SK-MEL-5 (cell line): ENCODE measurements at regions not wholly inside any gene's neighbourhood (a gene's known extent, or its start where the extent isn't known, plus 50 kb on each side); places are given as distances from the start of the nearest gene placed in this dataset.

Experiments
- DNase-seq: peaks from one replicate; pipeline ENCODE4 v3.0.0-alpha.2; 2016; ENCODE audit warnings: low read depth, low spot score
- in situ Hi-C: cut with HindIII; loops from 2 replicates; pipeline ENCODE4 v1.10.0; 2016; ENCODE audit warnings: low sequenced_read_pairs, high pct_unique_total_duplicates, low pct_unique_long_range_greater_than_20kb

- DNase-seq = peak; percentile 81
- in situ Hi-C loops = no loop called here
Measured at GRCh38 chr4:175536852-175537453, 275.1 kb downstream of the GPM6A start.

- in situ Hi-C loops = no loop called here
- no peak for DNase-seq
Measured at GRCh38 chr4:175539498-175539897, 272.6 kb downstream of the GPM6A start.

GRCh38 chr4:175540151-175540550 lies 271.9 kb downstream of the GPM6A start:
- DNase-seq = no peak
- in situ Hi-C loops = no loop called here

DNA sequence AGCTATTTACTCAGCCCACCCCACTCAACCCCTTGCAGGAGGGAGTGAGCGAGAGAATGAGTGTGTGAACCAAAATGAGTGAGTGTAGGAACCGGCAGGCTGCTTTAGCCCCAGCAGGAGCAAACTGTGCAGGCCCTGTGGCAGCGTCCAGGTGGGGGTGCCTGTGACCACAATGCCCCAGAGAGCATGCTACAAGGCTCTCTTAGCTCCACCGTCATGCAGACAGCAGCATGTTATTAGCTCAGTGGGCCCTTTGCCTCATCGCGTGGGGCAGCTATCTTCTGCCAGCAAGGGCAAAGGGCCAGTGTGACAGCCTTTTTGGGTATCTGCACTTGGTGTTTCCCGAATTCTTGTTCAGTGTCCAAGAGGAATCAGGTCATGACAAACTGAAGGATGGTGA lies 271.3 kb downstream of the GPM6A start:
- no peak for DNase-seq
- in situ Hi-C loops = no loop called here

GRCh38 chr4:175542786-175543185 lies 269.3 kb downstream of the GPM6A start:
- DNase-seq = no peak
- in situ Hi-C loops = no loop called here

- in situ Hi-C loops = no loop called here
- no peak for DNase-seq
Measured at GRCh38 chr4:175559126-175559525, 252.9 kb downstream of the GPM6A start.

DNA sequence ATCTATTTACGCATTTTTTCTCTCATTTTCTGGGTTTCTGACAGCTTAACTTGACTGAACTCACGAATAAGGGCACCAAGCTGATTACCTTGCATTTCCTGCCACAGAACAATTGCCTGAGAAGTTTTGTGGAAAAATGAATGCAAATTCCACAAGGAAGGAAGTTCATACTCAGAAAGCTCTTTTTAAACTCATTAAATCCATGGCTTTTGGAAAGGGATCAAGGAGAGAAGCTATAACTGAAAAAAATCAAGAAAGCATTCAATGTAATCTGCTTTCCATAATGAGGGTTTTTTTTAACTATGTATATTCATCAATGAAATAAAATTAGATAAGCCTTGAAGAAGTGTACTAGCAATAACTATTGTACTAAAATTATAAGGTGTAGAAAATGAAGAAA lies 252.5 kb downstream of the GPM6A start:
- in situ Hi-C loops = no loop called here
- no peak for DNase-seq

DNA sequence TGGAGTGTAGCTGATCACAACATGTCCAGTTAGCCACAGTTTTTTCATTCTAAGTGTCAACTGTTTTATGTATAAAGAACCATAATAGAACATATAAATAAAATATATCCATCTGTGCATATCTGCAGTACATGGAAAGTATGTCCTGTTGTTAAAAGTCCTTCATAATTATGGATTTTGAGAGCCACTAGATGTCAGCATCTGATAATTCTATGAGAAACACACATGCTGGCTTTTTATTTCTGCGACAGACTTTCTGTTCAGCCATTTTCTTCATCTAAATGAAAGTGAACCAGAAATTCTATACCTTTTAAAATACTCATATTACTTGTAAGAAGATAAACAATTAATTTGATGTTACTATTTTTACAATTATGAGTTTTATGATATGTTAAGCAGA lies 251.5 kb downstream of the GPM6A start:
- in situ Hi-C loops = no loop called here
- peak; percentile 87 for DNase-seq

GRCh38 chr4:175561696-175562095 lies 250.4 kb downstream of the GPM6A start:
- in situ Hi-C loops = no loop called here

DNA sequence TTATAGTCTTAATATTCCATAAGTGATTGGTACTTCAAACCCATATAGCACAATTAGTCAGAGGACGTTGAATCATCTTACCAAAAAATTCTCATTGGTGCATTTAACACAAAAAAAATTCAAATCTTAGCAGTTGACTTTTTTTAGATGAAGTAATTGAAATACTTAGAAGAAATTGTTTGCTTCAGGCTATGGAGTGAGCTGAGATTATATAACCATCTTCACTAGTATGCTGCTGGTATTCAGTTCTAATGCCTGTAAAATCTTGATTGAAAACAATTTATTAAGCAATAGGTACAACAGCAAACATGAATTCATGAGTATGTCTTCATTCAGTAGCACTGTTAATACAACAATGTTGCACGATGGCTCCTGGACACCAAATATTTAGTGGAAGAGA lies 250.0 kb downstream of the GPM6A start:
- DNase-seq = no peak
- in situ Hi-C loops = no loop called here

More at GRCh38 chr4:175561696-175562095, 250.4 kb downstream of the GPM6A start:
- peak; percentile 72 for DNase-seq

- DNase-seq = no peak
- in situ Hi-C loops = no loop called here
Measured at GRCh38 chr4:175562542-175562941, 249.5 kb downstream of the GPM6A start.
